ENCODE measurements at regions not wholly inside any gene's neighbourhood (a gene's known extent, or its start where the extent isn't known, plus 50 kb on each side); places are given as distances from the start of the nearest gene placed in this dataset.

DNA sequence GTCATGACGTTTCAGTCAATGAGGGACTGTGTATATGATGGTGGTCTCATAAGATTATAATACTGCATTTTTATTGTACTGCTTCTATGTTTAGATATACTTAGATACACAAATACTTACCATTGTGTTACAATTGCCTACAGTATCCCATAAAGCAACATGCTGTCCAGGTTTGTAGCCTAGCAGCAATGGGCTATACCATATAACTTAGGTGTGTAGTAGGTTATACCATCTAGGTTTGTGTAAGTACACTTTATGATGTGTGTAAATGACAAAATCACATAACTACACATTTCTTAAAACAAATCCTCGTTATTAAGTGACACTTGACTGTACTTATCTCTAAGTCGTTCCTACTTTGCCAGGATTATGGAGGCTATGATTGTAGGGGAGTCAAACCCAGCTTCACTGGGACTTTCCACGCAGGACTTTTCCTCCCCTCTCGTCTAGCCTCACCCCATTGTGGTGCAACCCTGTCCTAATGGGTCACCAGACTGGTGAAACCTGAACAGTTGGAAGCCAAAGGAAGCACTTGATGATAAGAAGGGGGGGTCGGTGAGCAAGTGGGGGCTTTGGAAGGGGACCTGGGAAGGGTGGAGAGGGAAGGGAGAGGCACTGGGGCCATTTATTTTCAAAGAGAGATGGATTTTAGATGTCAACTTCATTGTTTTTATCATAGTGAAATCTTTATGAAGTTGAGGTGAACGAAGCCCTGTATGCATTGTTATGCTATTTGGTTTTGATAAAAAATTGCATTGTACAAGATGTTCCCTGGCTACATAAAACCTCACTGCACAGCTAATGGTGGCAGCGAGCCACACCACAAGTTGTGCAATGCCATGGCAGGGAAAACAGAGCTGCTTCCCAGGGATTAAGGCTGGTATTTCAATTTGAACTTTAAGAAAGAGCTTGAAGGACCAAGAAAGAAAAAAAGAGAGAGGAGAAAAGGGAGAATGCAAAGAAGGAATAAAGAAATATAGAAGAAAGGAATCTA is 129.1 kb downstream of the EHF start:
- TF ChIP-seq, protein P1, sequence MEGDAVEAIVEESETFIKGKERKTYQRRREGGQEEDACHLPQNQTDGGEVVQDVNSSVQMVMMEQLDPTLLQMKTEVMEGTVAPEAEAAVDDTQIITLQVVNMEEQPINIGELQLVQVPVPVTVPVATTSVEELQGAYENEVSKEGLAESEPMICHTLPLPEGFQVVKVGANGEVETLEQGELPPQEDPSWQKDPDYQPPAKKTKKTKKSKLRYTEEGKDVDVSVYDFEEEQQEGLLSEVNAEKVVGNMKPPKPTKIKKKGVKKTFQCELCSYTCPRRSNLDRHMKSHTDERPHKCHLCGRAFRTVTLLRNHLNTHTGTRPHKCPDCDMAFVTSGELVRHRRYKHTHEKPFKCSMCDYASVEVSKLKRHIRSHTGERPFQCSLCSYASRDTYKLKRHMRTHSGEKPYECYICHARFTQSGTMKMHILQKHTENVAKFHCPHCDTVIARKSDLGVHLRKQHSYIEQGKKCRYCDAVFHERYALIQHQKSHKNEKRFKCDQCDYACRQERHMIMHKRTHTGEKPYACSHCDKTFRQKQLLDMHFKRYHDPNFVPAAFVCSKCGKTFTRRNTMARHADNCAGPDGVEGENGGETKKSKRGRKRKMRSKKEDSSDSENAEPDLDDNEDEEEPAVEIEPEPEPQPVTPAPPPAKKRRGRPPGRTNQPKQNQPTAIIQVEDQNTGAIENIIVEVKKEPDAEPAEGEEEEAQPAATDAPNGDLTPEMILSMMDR (conservative IDR thresholded peaks at IDR 0.05; ENCODE audit: low read length) = no peak
- no peak for TF ChIP-seq EZH2phosphoT487 (IDR thresholded peaks at IDR 0.05; ENCODE audit: borderline replicate concordance, low read depth, low read length)

All from OCI-LY7 (cell line).